IMR-90 (cell line): ENCODE measurements at regions not wholly inside any gene's neighbourhood (a gene's known extent, or its start where the extent isn't known, plus 50 kb on each side); places are given as distances from the start of the nearest gene placed in this dataset.

Experiments used
- ATAC-seq: fragments of 200-7000 bp; cut with Tn5 transposase; 2 replicates; pipeline ENCODE4 v1.9.1; 2020; ENCODE audit warnings: low read depth, mild to moderate bottlenecking, moderate library complexity
- BruUV-seq: library from RNA; stranded (reverse); fragments of 400-500 nt; replicated peaks from 2 replicates; lab custom pipeline; 2021; lab: Mats Ljungman, UMichigan
- CTCF ChIA-PET: fragments of 300-600 bp; formaldehyde crosslinking; extraction: SDS; loops from one replicate; lab custom pipeline; 2021; ENCODE audit warnings: antibody characterized with exemption; lab: Yijun Ruan, JAX
- POLR2A ChIA-PET: fragments of 300-600 bp; sonication (Branson Sonifier 250); formaldehyde crosslinking; loops from one replicate; lab custom pipeline; 2022; ENCODE audit warnings: antibody characterized with exemption; ENCODE audit not compliant: unreplicated experiment; lab: Charles Lee
- DNase-seq: peaks from one replicate; pipeline ENCODE4 v3.0.0; 2013
- H2AFZ ChIP-seq: replicated peaks from 2 replicates; pipeline ENCODE3; 2013; ENCODE audit warnings: low read length, mild to moderate bottlenecking; ENCODE audit not compliant: poor library complexity
- H2AK5ac ChIP-seq: 2 replicates; pipeline ENCODE4 v1.6.1; 2013; ENCODE audit warnings: low read depth, low read length, inconsistent platforms
- H2AK9ac ChIP-seq: replicated peaks from 2 replicates; pipeline ENCODE3; 2013; ENCODE audit warnings: mild to moderate bottlenecking, low read depth, low read length, moderate library complexity; ENCODE audit not compliant: poor library complexity
- H2BK120ac ChIP-seq: 2 replicates; pipeline ENCODE4 v1.6.1; 2013; ENCODE audit warnings: low read depth, low read length, inconsistent platforms
- H2BK15ac ChIP-seq: 3 replicates; pipeline ENCODE4 v1.6.1; 2013; ENCODE audit warnings: low read depth, low read length, inconsistent platforms
- H2BK20ac ChIP-seq: 2 replicates; pipeline ENCODE4 v1.6.1; 2013; ENCODE audit warnings: low read depth, mild to moderate bottlenecking, inconsistent platforms, low read length, moderate library complexity
- H2BK5ac ChIP-seq: 2 replicates; pipeline ENCODE4 v1.6.1; 2013; ENCODE audit warnings: mild to moderate bottlenecking, low read depth, low read length, inconsistent platforms; ENCODE audit not compliant: poor library complexity, severe bottlenecking
- H3K14ac ChIP-seq: replicated peaks from 2 replicates; pipeline ENCODE4 v1.6.1; 2013; ENCODE audit warnings: low read depth, low read length, inconsistent platforms
- H3K18ac ChIP-seq: 2 replicates; pipeline ENCODE4 v1.6.1; 2013; ENCODE audit warnings: low read depth, low read length, control low read depth
- H3K23ac ChIP-seq: 2 replicates; pipeline ENCODE4 v1.6.1; 2013; ENCODE audit warnings: low read depth, low read length, inconsistent platforms
- H3K27ac ChIP-seq: 2 replicates; pipeline ENCODE4 v1.5.1; 2013; ENCODE audit warnings: mild to moderate bottlenecking, control low read depth, low read length; ENCODE audit not compliant: insufficient read depth
- H3K27me3 ChIP-seq: 2 replicates; pipeline ENCODE4 v1.6.1; 2013; ENCODE audit warnings: low read length; ENCODE audit not compliant: control insufficient read depth, insufficient read depth
- H3K36me3 ChIP-seq: 2 replicates; pipeline ENCODE4 v1.6.1; 2013; ENCODE audit warnings: low read length, mixed read lengths; ENCODE audit not compliant: control insufficient read depth, insufficient read depth
- H3K4ac ChIP-seq: 2 replicates; pipeline ENCODE4 v1.6.1; 2013; ENCODE audit warnings: low read depth, low read length, inconsistent platforms
- H3K4me1 ChIP-seq: 2 replicates; pipeline ENCODE4 v1.6.1; 2013; ENCODE audit warnings: low read length, mixed read lengths; ENCODE audit not compliant: control insufficient read depth, insufficient read depth
- H3K4me2 ChIP-seq: 2 replicates; pipeline ENCODE4 v1.6.1; 2013; ENCODE audit warnings: low read depth, mild to moderate bottlenecking, control low read depth, low read length, moderate library complexity
- H3K4me3 ChIP-seq: 2 replicates; pipeline ENCODE4 v1.5.1; 2013; ENCODE audit warnings: low read depth, mild to moderate bottlenecking, control low read depth, low read length, moderate library complexity; ENCODE audit not compliant: insufficient read depth
- H3K56ac ChIP-seq: 2 replicates; pipeline ENCODE4 v1.6.1; 2013; ENCODE audit warnings: low read length, inconsistent platforms; ENCODE audit not compliant: insufficient read depth; ENCODE audit errors: extremely low read depth
- H3K79me1 ChIP-seq, 2 experiments: 2 replicates each; pipeline ENCODE4 v1.6.1; 2013; ENCODE audit warnings: low read length in 2 of 2, inconsistent platforms in 1 of 2, low read depth in 1 of 2
- H3K9ac ChIP-seq: 2 replicates; pipeline ENCODE4 v1.6.1; 2013; ENCODE audit warnings: low read depth, low read length, control low read depth
- H3K9me1 ChIP-seq: 2 replicates; pipeline ENCODE4 v1.6.1; 2013; ENCODE audit warnings: low read length, inconsistent platforms; ENCODE audit not compliant: insufficient read depth
- H3K9me3 ChIP-seq: 2 replicates; pipeline ENCODE4 v1.6.1; 2013; ENCODE audit warnings: low read length; ENCODE audit not compliant: control insufficient read depth, insufficient read depth
- H4K20me1 ChIP-seq: 2 replicates; pipeline ENCODE4 v1.6.1; 2013; ENCODE audit warnings: low read length, inconsistent platforms; ENCODE audit not compliant: insufficient read depth
- H4K5ac ChIP-seq: 2 replicates; pipeline ENCODE4 v1.6.1; 2013; ENCODE audit warnings: mild to moderate bottlenecking, low read depth, low read length, control low read depth
- H4K8ac ChIP-seq, 2 experiments: 2 replicates each; pipeline ENCODE4 v1.6.1; 2013; ENCODE audit warnings: low read depth in 2 of 2, low read length in 2 of 2, control low read depth in 1 of 2, inconsistent platforms in 1 of 2
- H4K91ac ChIP-seq: 2 replicates; pipeline ENCODE4 v1.6.1; 2013; ENCODE audit warnings: low read depth, low read length, inconsistent platforms; ENCODE audit not compliant: insufficient read depth
- BHLHE40 ChIP-seq: fragments of 150-350 bp; IDR thresholded peaks from 2 replicates; pipeline ENCODE4 v1.6.1; 2016; ENCODE audit warnings: mild to moderate bottlenecking, low read depth, low read length
- CHD1 ChIP-seq: IDR thresholded peaks from 2 replicates; pipeline ENCODE4 v1.6.1; 2012; ENCODE audit warnings: low read depth, low read length, improper control_type of control experiment
- RAD21 ChIP-seq: IDR thresholded peaks from 2 replicates; pipeline ENCODE4 v1.6.1; 2012; ENCODE audit warnings: low read length, improper control_type of control experiment
- RCOR1 ChIP-seq: IDR thresholded peaks from 2 replicates; pipeline ENCODE4 v1.6.1; 2012; ENCODE audit warnings: mild to moderate bottlenecking, low read length, improper control_type of control experiment; ENCODE audit not compliant: insufficient replicate concordance
- RFX5 ChIP-seq: IDR thresholded peaks from 2 replicates; pipeline ENCODE4 v1.8.0; 2012; ENCODE audit warnings: low read depth, mild to moderate bottlenecking, low read length, moderate library complexity
- SMC3 ChIP-seq: fragments of 150-350 bp; IDR thresholded peaks from 2 replicates; pipeline ENCODE4 v1.6.1; 2016; ENCODE audit warnings: low read depth, mild to moderate bottlenecking, antibody characterized with exemption, low read length, moderate library complexity
- WGBS, 2 experiments: methylation state at CpG; one replicate each; pipeline versions ENCODE4 v1.1.5 to v1.1.7; 2013; ENCODE audit warnings: missing lambda C conversion rate in 2 of 2; ENCODE audit not compliant: insufficient read length in 1 of 2; ENCODE audit errors: extremely low coverage in 2 of 2; 5-methylcytosine and 5-hydroxymethylcytosine counted together
- dilution Hi-C: fragments of 300-500 bp; cut with HindIII; formaldehyde crosslinking; loops from one replicate; pipeline ENCODE4 v1.14.3; 2018; ENCODE audit warnings: low sequenced_read_pairs; ENCODE audit not compliant: unreplicated experiment
- in situ Hi-C: fragments of 300-500 bp; cut with MboI; formaldehyde crosslinking; loops from 3 replicates; pipeline ENCODE4 v1.14.3; 2019; ENCODE audit warnings: low sequenced_read_pairs, inconsistent platforms, mixed read lengths
- intact Hi-C: fragments of 100-400 bp; cut with micrococcal nuclease; formaldehyde crosslinking; loops from 2 replicates; pipeline ENCODE4 v1.10.0; 2022
- TF ChIP-seq, protein P1 (sequence below): fragments of 150-350 bp; IDR thresholded peaks from 2 replicates; pipeline ENCODE4 v1.6.1; 2017; ENCODE audit warnings: mild to moderate bottlenecking, antibody characterized with exemption, low read length, low read depth
- TF ChIP-seq, protein P2 (sequence below): conservative IDR thresholded peaks from 2 replicates; pipeline ENCODE4 v1.5.1; 2012; ENCODE audit warnings: mild to moderate bottlenecking, low read depth, low read length, improper control_type of control experiment

DNA sequence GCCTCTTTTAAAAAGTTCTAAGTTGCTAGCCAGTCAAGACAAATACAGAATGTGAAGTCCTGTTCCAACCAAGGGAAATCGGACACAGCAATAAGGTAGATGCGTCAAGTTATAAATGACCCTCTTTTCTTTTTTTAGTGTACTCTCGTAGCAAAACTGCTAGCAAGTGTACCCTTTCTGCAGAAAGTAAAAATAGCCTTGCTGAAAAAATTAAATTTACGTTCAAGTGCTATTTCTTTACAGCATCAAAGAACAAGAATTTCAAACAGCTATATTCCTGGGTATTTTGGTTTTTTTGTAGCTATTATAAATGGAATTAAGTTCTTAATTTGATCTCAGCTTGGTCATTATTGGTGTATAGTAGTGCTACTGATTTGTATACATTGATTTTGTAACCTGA is 119.2 kb downstream of the NAA11 start:
- H3K4me1 ChIP-seq = no peaks in the 10 kb centered on the region
- ATAC-seq = no peak
- H3K4me2 ChIP-seq = no peak overlapping the region
- no peak overlapping the region for H3K18ac ChIP-seq
- no TSS peak for BruUV-seq
- no peaks in the 10 kb centered on the region for H3K79me1 ChIP-seq
- no peaks in the 10 kb centered on the region for H3K27me3 ChIP-seq
- DNase-seq = no peak
- in situ Hi-C loops (no loop called here), intact Hi-C loops (no loop called here), dilution Hi-C loops (no loop called here)
- ChIA-PET CTCF (no interaction called here), POLR2A (no interaction called here)
- no peak overlapping the region for H3K4ac ChIP-seq
- no peak overlapping the region for H4K91ac ChIP-seq
- H4K5ac ChIP-seq = no peak overlapping the region
- H4K20me1 ChIP-seq = no peaks in the 10 kb centered on the region
- no peak overlapping the region for H2BK5ac ChIP-seq
- H2AK9ac ChIP-seq = no peak overlapping the region
- H3K27ac ChIP-seq = no peak overlapping the region
- no peaks in the 10 kb centered on the region for H3K9me1 ChIP-seq
- H3K23ac ChIP-seq = no peak overlapping the region
- TF ChIP-seq, protein P1, sequence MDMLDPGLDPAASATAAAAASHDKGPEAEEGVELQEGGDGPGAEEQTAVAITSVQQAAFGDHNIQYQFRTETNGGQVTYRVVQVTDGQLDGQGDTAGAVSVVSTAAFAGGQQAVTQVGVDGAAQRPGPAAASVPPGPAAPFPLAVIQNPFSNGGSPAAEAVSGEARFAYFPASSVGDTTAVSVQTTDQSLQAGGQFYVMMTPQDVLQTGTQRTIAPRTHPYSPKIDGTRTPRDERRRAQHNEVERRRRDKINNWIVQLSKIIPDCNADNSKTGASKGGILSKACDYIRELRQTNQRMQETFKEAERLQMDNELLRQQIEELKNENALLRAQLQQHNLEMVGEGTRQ = no peak
- no peak for TF ChIP-seq SMC3
- no peak for TF ChIP-seq RFX5
- TF ChIP-seq CHD1 = no peak
- TF ChIP-seq RAD21 = no peak
- TF ChIP-seq BHLHE40 = no peak
- TF ChIP-seq, protein P2, sequence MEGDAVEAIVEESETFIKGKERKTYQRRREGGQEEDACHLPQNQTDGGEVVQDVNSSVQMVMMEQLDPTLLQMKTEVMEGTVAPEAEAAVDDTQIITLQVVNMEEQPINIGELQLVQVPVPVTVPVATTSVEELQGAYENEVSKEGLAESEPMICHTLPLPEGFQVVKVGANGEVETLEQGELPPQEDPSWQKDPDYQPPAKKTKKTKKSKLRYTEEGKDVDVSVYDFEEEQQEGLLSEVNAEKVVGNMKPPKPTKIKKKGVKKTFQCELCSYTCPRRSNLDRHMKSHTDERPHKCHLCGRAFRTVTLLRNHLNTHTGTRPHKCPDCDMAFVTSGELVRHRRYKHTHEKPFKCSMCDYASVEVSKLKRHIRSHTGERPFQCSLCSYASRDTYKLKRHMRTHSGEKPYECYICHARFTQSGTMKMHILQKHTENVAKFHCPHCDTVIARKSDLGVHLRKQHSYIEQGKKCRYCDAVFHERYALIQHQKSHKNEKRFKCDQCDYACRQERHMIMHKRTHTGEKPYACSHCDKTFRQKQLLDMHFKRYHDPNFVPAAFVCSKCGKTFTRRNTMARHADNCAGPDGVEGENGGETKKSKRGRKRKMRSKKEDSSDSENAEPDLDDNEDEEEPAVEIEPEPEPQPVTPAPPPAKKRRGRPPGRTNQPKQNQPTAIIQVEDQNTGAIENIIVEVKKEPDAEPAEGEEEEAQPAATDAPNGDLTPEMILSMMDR = no peak
- no peak for TF ChIP-seq RCOR1
- H2BK120ac ChIP-seq = no peak overlapping the region
- no peak overlapping the region for H2BK15ac ChIP-seq
- H3K9ac ChIP-seq = no peak overlapping the region
- no peak overlapping the region for H2AK5ac ChIP-seq
- H2AFZ ChIP-seq = no peak overlapping the region
- H3K9me3 ChIP-seq = no peaks in the 10 kb centered on the region
- H3K56ac ChIP-seq = no peak overlapping the region
- no peak overlapping the region for H3K14ac ChIP-seq
- no peak overlapping the region for H3K4me3 ChIP-seq
- H4K8ac ChIP-seq = no peak overlapping the region
- no CpG with 5 or more reads among the region's 4 CpGs for WGBS, 2 experiments
- H3K36me3 ChIP-seq = no peaks in the 10 kb centered on the region
- H2BK20ac ChIP-seq = no peak overlapping the region
